Breast epithelium (tissue), 4 donors: ENCODE measurements at regions not wholly inside any gene's neighbourhood (a gene's known extent, or its start where the extent isn't known, plus 50 kb on each side); places are given as distances from the start of the nearest gene placed in this dataset.

Experiments
- DNase-seq, 2 donors: peaks; one replicate each; pipeline ENCODE4 v3.0.0-alpha.2; 2019; ENCODE audit warnings: low spot score in 2 of 2
- H3K27ac ChIP-seq, 2 donors: fragments of 200-600 bp; sonication (generic) in 1 of 2; one replicate each; pipeline ENCODE4 v1.5.1; 2016 to 2019; ENCODE audit warnings: mild to moderate bottlenecking in 1 of 2
- H3K27me3 ChIP-seq, 2 donors: fragments of 200-600 bp; sonication (generic) in 1 of 2; one replicate each; pipeline versions ENCODE4 v1.5.1 to v1.6.0; 2017 to 2019; ENCODE audit warnings: control low read depth in 1 of 2, mild to moderate bottlenecking in 1 of 2
- H3K36me3 ChIP-seq: fragments of 200-600 bp; one replicate; pipeline ENCODE4 v1.5.1; 2019
- H3K4me1 ChIP-seq, 2 donors: fragments of 200-600 bp; sonication (generic); one replicate each; pipeline ENCODE4 v1.5.1; 2016 to 2019; ENCODE audit warnings: control low read depth in 1 of 2
- H3K4me3 ChIP-seq, 3 donors: fragments of 200-600 bp; sonication (generic); 1 replicate in 2 of 3; 2 replicates in 1 of 3; pipeline ENCODE4 v1.5.1; 2016 to 2019; ENCODE audit warnings: mild to moderate bottlenecking in 3 of 3, moderate library complexity in 2 of 3
- H3K9me3 ChIP-seq, 2 donors: fragments of 200-600 bp; sonication (generic) in 1 of 2; one replicate each; pipeline ENCODE4 v1.5.1; 2016 to 2019; ENCODE audit warnings: control low read depth in 1 of 2
- CTCF ChIP-seq, 3 donors: fragments of 450-650 bp; IDR thresholded peaks; one replicate each; pipeline ENCODE4 v1.5.1; 2016 to 2017; ENCODE audit warnings: antibody characterized with exemption in 3 of 3, mild to moderate bottlenecking in 3 of 3, moderate library complexity in 3 of 3
- POLR2A ChIP-seq: fragments of 450-650 bp; IDR thresholded peaks from one replicate; pipeline ENCODE4 v1.6.1; 2016; ENCODE audit warnings: antibody characterized with exemption, mild to moderate bottlenecking, moderate library complexity
- POLR2AphosphoS5 ChIP-seq, 3 donors: sonication (generic); formaldehyde crosslinking; IDR thresholded peaks; one replicate each; pipeline ENCODE4 v1.6.1; 2017; ENCODE audit warnings: antibody characterized with exemption in 3 of 3
- intact Hi-C: fragments of 100-400 bp; cut with DNase I; formaldehyde crosslinking; loops from one replicate; pipeline ENCODE4 v1.15.1; 2023; ENCODE audit warnings: low total_unique reads

- Histone ChIP-seq H3K4me1 (no peaks in the 10 kb centered on the region), H3K4me3 (no peak overlapping the region), H3K36me3 (no peaks in the 10 kb centered on the region), H3K27me3 (no peaks in the 10 kb centered on the region), H3K9me3 (no peaks in the 10 kb centered on the region), H3K27ac (no peak overlapping the region)
- no peak for TF ChIP-seq CTCF (IDR thresholded peaks at IDR 0.05)
- no peak for TF ChIP-seq POLR2A
- no peak for TF ChIP-seq POLR2AphosphoS5 (IDR thresholded peaks at IDR 0.05)
- intact Hi-C loops = no loop called here
- DNase-seq = no peak
These were observed 452.9 kb upstream of the AGA start for GRCh38 chr4:177895136-177895535.

GRCh38 chr4:177901786-177902185 lies 459.5 kb upstream of the AGA start:
- intact Hi-C loops = no loop called here

GRCh38 chr4:177902386-177902785 lies 460.1 kb upstream of the AGA start:
- TF ChIP-seq CTCF (IDR thresholded peaks at IDR 0.05) = no peak
- TF ChIP-seq POLR2AphosphoS5 (IDR thresholded peaks at IDR 0.05) = no peak
- TF ChIP-seq POLR2A = no peak
- Histone ChIP-seq H3K4me3 (no peak overlapping the region), H3K4me1 (no peaks in the 10 kb centered on the region), H3K27me3 (no peaks in the 10 kb centered on the region), H3K36me3 (peaks cover 3% of the 10 kb centered on the region), H3K9me3 (no peaks in the 10 kb centered on the region), H3K27ac (no peak overlapping the region)
- intact Hi-C loops = no loop called here
- no peak for DNase-seq

More at GRCh38 chr4:177901786-177902185, 459.5 kb upstream of the AGA start:
- no peak for DNase-seq
- Histone ChIP-seq H3K9me3 (no peaks in the 10 kb centered on the region), H3K4me1 (no peaks in the 10 kb centered on the region), H3K36me3 (peaks cover 3% of the 10 kb centered on the region), H3K4me3 (no peak overlapping the region), H3K27me3 (no peaks in the 10 kb centered on the region), H3K27ac (no peak overlapping the region)
- TF ChIP-seq POLR2A (no peak), POLR2AphosphoS5 (IDR thresholded peaks at IDR 0.05) (no peak), CTCF (IDR thresholded peaks at IDR 0.05) (no peak)

GRCh38 chr4:177907736-177908424 lies 465.6 kb upstream of the AGA start:
- no peak overlapping the region for H3K4me3 ChIP-seq
- intact Hi-C loops = no loop called here
- H3K27ac ChIP-seq = no peak overlapping the region
- no peaks in the 10 kb centered on the region for H3K27me3 ChIP-seq
- no peak for DNase-seq
- H3K4me1 ChIP-seq = no peaks in the 10 kb centered on the region
- TF ChIP-seq CTCF (IDR thresholded peaks at IDR 0.05) (no peak), POLR2AphosphoS5 (IDR thresholded peaks at IDR 0.05) (no peak), POLR2A (no peak)
- H3K36me3 ChIP-seq = peaks cover 2% of the 10 kb centered on the region
- peaks cover 10 to 13% of the 10 kb centered on the region in 2 donors for H3K9me3 ChIP-seq

GRCh38 chr4:177921715-177922114 lies 479.5 kb upstream of the AGA start:
- no peak overlapping the region for H3K27ac ChIP-seq
- H3K36me3 ChIP-seq = no peaks in the 10 kb centered on the region
- no peak for TF ChIP-seq CTCF (IDR thresholded peaks at IDR 0.05)
- TF ChIP-seq POLR2A = no peak
- TF ChIP-seq POLR2AphosphoS5 (IDR thresholded peaks at IDR 0.05) = no peak
- intact Hi-C loops = no loop called here
- H3K27me3 ChIP-seq = no peaks in the 10 kb centered on the region
- H3K4me3 ChIP-seq = no peak overlapping the region
- no peak for DNase-seq
- H3K4me1 ChIP-seq = no peaks in the 10 kb centered on the region
- no peaks in the 10 kb centered on the region for H3K9me3 ChIP-seq
